Body of pancreas (tissue), 4 donors: ENCODE measurements at regions not wholly inside any gene's neighbourhood (a gene's known extent, or its start where the extent isn't known, plus 50 kb on each side); places are given as distances from the start of the nearest gene placed in this dataset.

Experiments used
- POLR2A ChIP-seq, 3 donors: fragments of 450-650 bp; IDR thresholded peaks; one replicate each; pipeline ENCODE4 v1.6.1; 2016; ENCODE audit warnings: antibody characterized with exemption in 3 of 3, mild to moderate bottlenecking in 2 of 3
- TF ChIP-seq, protein P1 (sequence below), 7 experiments: fragments of 450-650 bp in 4 of 7; fragments of 200-600 bp in 3 of 7; sonication (generic) in 3 of 7; IDR thresholded peaks; one replicate each; pipeline ENCODE4 v1.5.1; 2016 to 2019; ENCODE audit warnings: antibody characterized with exemption in 7 of 7

DNA sequence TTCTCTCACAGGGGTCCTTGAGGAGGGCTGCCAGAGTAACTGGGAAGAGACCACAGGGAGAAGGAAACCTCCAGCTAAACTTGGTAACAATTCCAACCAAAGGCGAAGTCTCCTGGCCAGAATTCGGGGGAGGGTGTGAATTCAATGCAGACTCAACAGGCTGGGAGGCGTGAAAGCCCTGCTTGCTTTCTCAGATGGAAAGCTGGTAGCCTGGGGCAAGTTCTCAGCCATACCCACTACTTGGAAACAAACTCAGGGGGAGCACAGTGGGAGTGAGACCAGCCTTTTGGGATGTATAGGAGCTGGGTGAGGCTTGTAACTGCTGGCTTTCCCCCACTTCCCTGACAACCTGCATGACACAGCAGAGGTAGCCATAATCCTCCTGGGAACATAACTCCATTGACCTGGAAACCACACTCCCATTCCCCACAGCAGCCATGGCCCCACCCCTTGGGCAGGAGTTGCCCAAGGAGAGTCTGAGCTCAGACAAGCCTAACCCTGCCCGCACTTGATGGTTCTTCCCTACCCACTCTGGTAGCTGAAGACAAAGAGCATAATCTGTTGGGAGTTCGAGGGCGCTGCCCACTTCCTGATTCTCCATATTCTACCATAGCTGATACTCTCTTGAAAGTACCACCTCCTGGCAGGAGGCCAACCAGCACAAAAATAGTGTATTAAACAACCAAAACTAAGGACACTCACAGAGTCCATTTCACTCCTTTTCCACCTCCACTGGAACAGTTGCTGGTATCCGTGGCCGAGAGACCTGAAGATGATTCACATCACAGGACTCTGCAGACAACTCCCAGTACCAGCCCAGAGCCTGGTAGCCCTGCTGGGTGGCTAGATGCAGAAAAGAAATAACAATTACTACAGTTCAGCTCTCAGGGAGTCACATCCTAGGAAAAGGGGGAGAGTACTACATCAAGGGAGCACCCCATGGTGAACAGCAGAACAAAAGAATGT is 123.8 kb downstream of the FAM170A start:
- TF ChIP-seq, protein P1, sequence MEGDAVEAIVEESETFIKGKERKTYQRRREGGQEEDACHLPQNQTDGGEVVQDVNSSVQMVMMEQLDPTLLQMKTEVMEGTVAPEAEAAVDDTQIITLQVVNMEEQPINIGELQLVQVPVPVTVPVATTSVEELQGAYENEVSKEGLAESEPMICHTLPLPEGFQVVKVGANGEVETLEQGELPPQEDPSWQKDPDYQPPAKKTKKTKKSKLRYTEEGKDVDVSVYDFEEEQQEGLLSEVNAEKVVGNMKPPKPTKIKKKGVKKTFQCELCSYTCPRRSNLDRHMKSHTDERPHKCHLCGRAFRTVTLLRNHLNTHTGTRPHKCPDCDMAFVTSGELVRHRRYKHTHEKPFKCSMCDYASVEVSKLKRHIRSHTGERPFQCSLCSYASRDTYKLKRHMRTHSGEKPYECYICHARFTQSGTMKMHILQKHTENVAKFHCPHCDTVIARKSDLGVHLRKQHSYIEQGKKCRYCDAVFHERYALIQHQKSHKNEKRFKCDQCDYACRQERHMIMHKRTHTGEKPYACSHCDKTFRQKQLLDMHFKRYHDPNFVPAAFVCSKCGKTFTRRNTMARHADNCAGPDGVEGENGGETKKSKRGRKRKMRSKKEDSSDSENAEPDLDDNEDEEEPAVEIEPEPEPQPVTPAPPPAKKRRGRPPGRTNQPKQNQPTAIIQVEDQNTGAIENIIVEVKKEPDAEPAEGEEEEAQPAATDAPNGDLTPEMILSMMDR (IDR thresholded peaks at IDR 0.05) = no peak
- TF ChIP-seq POLR2A (IDR thresholded peaks at IDR 0.05) = no peak
